ENCODE measurements at regions not wholly inside any gene's neighbourhood (a gene's known extent, or its start where the extent isn't known, plus 50 kb on each side); places are given as distances from the start of the nearest gene placed in this dataset.

DNA sequence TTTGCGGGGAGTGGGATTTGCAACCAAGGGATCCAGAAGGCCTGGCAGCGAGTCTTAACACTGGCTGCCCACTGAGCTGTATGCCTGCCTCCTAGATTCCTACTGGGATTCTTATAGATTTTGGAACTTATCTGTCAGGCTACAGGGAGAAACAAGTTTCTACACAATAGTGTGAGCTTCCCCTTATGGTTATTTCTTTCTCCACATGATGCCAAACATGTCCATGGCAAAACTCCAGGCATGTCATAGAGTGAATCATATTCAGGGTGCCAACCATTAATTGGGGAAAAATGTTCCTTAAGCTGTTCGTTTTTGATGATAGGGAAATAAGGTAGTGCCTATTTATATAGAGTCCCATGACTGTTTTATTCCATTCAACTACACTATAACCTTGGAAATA, 1185.2 kb upstream of the CELF4 start:
- TF ChIP-seq POLR2A (IDR thresholded peaks at IDR 0.05; ENCODE audit: control extremely low read depth in 1 of 2, low read depth in 2 of 2, low read length in 2 of 2): no peak
- TF ChIP-seq JUND (IDR thresholded peaks at IDR 0.05; ENCODE audit: low read length): no peak
- TF ChIP-seq, protein P1, sequence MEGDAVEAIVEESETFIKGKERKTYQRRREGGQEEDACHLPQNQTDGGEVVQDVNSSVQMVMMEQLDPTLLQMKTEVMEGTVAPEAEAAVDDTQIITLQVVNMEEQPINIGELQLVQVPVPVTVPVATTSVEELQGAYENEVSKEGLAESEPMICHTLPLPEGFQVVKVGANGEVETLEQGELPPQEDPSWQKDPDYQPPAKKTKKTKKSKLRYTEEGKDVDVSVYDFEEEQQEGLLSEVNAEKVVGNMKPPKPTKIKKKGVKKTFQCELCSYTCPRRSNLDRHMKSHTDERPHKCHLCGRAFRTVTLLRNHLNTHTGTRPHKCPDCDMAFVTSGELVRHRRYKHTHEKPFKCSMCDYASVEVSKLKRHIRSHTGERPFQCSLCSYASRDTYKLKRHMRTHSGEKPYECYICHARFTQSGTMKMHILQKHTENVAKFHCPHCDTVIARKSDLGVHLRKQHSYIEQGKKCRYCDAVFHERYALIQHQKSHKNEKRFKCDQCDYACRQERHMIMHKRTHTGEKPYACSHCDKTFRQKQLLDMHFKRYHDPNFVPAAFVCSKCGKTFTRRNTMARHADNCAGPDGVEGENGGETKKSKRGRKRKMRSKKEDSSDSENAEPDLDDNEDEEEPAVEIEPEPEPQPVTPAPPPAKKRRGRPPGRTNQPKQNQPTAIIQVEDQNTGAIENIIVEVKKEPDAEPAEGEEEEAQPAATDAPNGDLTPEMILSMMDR (IDR thresholded peaks at IDR 0.05; ENCODE audit: control extremely low read depth in 1 of 3, insufficient read depth in 1 of 3, low read depth in 1 of 3, low read length in 3 of 3): no peak
- TF ChIP-seq GABPA (IDR thresholded peaks at IDR 0.05; ENCODE audit: borderline replicate concordance, insufficient read depth, low read length): no peak
- TF ChIP-seq EZH2 (IDR thresholded peaks at IDR 0.05; ENCODE audit: low read depth, low read length, severe bottlenecking): no peak
- TF ChIP-seq RFX5 (IDR thresholded peaks at IDR 0.05; ENCODE audit: borderline replicate concordance, low read depth, low read length): no peak

All from H1 (cell line).